Keratinocyte (primary cell): ENCODE measurements at regions not wholly inside any gene's neighbourhood (a gene's known extent, or its start where the extent isn't known, plus 50 kb on each side); places are given as distances from the start of the nearest gene placed in this dataset.

Experiments
- CTCF ChIP-seq, 3 experiments: IDR thresholded peaks in 1 of 3; conservative IDR thresholded peaks in 1 of 3; optimal IDR thresholded peaks in 1 of 3; 2 replicates in 2 of 3; 3 replicates in 1 of 3; pipeline versions ENCODE3 to v1.5.1; 2011; ENCODE audit warnings: low read length in 3 of 3, mild to moderate bottlenecking in 3 of 3, moderate library complexity in 2 of 3, control low read depth in 1 of 3, inconsistent platforms in 1 of 3; ENCODE audit not compliant: insufficient read depth in 2 of 3; ENCODE audit errors: extremely low read depth in 1 of 3
- EZH2 ChIP-seq: IDR thresholded peaks from one replicate; pipeline ENCODE4 v1.6.1; 2012; ENCODE audit warnings: inconsistent platforms, mild to moderate bottlenecking, low read length, moderate library complexity

- TF ChIP-seq CTCF (optimal IDR thresholded peaks at IDR 0.05 in 1 of 3, IDR thresholded peaks at IDR 0.05 in 1 of 3, conservative IDR thresholded peaks at IDR 0.05 in 1 of 3; ENCODE audit: extremely low read depth in 1 of 3, insufficient read depth in 2 of 3, low read length in 3 of 3), result no peak
- TF ChIP-seq EZH2, result no peak
Observed at GRCh38 chr9:18188971-18189370, 285.0 kb upstream of the ADAMTSL1 start.
